CD4-positive, alpha-beta T cell treated with Interleukin-2 at 100 ng/mL for 4 hours (primary cell): ENCODE measurements at regions not wholly inside any gene's neighbourhood (a gene's known extent, or its start where the extent isn't known, plus 50 kb on each side); places are given as distances from the start of the nearest gene placed in this dataset.

Source experiments
- DNase-seq: peaks from one replicate; pipeline ENCODE4 v3.0.0-alpha.2; 2020; ENCODE audit warnings: low spot score

- DNase-seq, result no peak
These were observed 1730.3 kb upstream of the TENM3 start for GRCh38 chr4:180512801-180513475.

- DNase-seq, result no peak
These were observed 1724.3 kb upstream of the TENM3 start for GRCh38 chr4:180518906-180519305.

GRCh38 chr4:180521181-180521580, 1722.0 kb upstream of the TENM3 start:
- DNase-seq, result no peak

- no peak for DNase-seq
These were observed 1717.6 kb upstream of the TENM3 start for GRCh38 chr4:180525523-180526077.

- DNase-seq, result no peak
These were observed 1715.2 kb upstream of the TENM3 start for GRCh38 chr4:180528003-180528402.

- no peak for DNase-seq
These were observed 1712.4 kb upstream of the TENM3 start for GRCh38 chr4:180530787-180531186.

- no peak for DNase-seq
These were observed 1710.5 kb upstream of the TENM3 start for GRCh38 chr4:180532691-180533090.

- DNase-seq, result no peak
These were observed 1704.7 kb upstream of the TENM3 start for GRCh38 chr4:180538384-180539057.

GRCh38 chr4:180539284-180539683, 1703.9 kb upstream of the TENM3 start:
- DNase-seq, result no peak

GRCh38 chr4:180541678-180542077, 1701.5 kb upstream of the TENM3 start:
- no peak for DNase-seq

- DNase-seq, result no peak
These were observed 1700.6 kb upstream of the TENM3 start for GRCh38 chr4:180542445-180543100.

- DNase-seq, result no peak
These were observed 1693.1 kb upstream of the TENM3 start for GRCh38 chr4:180550106-180550505.

GRCh38 chr4:180557348-180557747, 1685.9 kb upstream of the TENM3 start:
- DNase-seq, result no peak

- no peak for DNase-seq
These were observed 1685.3 kb upstream of the TENM3 start for GRCh38 chr4:180557950-180558349.

GRCh38 chr4:180558427-180558826, 1684.8 kb upstream of the TENM3 start:
- DNase-seq, result no peak

GRCh38 chr4:180560896-180561295, 1682.3 kb upstream of the TENM3 start:
- DNase-seq, result no peak

GRCh38 chr4:180564026-180564425, 1679.2 kb upstream of the TENM3 start:
- DNase-seq, result no peak

GRCh38 chr4:180564448-180564847, 1678.8 kb upstream of the TENM3 start:
- no peak for DNase-seq

- no peak for DNase-seq
These were observed 1677.3 kb upstream of the TENM3 start for GRCh38 chr4:180565856-180566431.

- no peak for DNase-seq
These were observed 1676.7 kb upstream of the TENM3 start for GRCh38 chr4:180566492-180566891.

GRCh38 chr4:180567080-180567479, 1676.1 kb upstream of the TENM3 start:
- DNase-seq, result no peak

GRCh38 chr4:180571516-180572055, 1671.6 kb upstream of the TENM3 start:
- no peak for DNase-seq
